NCI-H748 treated with DMSO at 0.1 percent for 48 hours (cell line): ENCODE measurements at regions not wholly inside any gene's neighbourhood (a gene's known extent, or its start where the extent isn't known, plus 50 kb on each side); places are given as distances from the start of the nearest gene placed in this dataset.

Experiments used
- DNase-seq: peaks from one replicate; lab custom pipeline; 2025; lab: John Stamatoyannopoulos, UW

DNA sequence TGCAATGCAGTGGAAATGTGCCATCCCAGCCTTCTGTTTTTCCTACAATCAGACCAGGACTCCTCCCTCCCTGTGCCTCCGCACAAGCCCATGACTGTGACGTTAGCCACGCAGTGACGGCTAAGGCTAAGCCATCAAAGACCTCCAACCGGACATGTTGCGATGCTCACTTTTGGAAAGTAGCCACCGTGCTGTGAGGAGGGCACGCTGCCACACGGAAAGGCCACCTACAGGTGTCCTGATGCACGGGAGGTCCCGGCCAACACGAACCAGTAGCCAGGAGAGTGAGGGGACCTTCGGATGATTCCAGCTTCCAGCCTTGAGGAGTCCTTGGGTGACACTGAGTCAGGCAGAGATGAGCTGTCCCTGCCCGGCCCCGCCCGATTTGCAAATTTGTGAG, 53.9 kb downstream of the FOXL1 start:
- DNase-seq: no peak

GRCh38 chr16:86632944-86633343, 54.6 kb downstream of the FOXL1 start:
- no peak for DNase-seq

GRCh38 chr16:86634292-86634691, 55.9 kb downstream of the FOXL1 start:
- DNase-seq: no peak

DNA sequence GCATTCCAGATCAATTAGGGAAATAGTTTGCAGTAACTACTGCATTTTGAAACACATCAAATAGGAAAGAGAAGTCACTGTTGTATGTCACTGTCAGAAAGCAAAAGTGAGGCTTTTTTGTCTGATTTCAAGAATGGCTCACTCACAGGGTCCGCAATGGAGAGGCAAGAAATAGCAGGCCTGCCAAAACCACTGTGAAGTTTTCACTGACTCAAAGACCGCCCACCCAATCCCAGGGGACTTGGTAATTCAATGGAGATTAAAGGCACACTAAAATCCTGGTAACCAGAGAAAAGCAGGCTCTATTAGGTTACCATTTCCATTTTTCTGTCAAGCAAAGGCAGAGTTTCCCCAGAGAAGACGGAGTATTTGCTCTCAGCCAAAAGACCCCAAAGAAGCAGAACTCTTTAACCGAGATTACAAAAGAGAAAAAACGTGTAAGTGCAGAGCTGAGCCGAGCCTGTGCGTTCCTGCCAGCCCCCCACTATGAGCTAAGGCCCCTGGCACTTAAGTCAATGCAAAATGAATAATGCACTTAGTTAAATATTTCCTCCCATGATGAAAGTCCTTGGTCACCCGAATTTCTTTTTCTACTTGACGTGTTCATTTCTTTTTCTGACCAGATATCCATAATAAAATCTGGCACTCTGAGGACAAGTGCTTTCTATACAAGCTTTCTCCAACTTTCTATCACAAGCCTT, 57.0 kb downstream of the FOXL1 start:
- DNase-seq: no peak

DNA sequence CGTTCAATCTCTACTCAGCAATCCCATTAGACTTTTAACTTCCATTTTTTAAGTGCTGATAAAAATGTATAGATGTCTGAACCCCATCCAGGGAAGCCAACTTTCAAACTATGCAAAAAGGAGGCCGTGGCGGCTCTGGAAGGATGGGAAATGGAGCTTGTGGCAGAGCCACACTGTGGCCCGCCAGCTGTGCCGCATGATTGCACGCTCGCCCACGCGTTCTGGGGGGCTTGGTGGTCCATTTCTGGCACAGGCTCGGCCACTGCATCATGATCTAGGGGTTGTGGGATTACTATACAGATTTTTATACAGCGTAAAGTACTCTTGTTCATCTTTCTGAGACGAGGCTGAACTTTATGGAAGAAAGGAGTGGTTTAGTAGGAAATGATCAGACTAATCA, 57.6 kb downstream of the FOXL1 start:
- DNase-seq: no peak

DNA sequence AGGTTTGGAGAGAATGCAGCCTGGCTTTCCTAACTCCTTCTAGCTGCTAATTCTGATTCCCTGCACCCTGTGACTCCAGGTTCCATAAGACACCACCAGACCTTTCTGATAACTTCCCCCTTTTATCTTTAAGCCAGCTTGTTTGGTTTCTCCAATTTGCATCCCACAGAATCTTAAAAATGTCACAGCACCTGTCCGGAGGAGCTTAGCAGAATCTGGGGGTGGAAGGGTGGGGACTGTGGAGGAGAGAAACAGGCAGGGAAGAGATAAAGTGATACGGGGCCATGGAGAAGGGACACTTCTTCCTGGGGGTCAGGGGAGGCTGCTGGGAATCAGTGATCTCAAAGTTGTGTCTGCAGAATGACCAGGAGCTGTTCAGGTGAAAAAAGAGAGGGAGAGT, 59.4 kb downstream of the FOXL1 start:
- DNase-seq: no peak

- DNase-seq: no peak
These were observed 60.3 kb downstream of the FOXL1 start for GRCh38 chr16:86638642-86639041.

GRCh38 chr16:86639354-86639753, 61.0 kb downstream of the FOXL1 start:
- DNase-seq: no peak

DNA sequence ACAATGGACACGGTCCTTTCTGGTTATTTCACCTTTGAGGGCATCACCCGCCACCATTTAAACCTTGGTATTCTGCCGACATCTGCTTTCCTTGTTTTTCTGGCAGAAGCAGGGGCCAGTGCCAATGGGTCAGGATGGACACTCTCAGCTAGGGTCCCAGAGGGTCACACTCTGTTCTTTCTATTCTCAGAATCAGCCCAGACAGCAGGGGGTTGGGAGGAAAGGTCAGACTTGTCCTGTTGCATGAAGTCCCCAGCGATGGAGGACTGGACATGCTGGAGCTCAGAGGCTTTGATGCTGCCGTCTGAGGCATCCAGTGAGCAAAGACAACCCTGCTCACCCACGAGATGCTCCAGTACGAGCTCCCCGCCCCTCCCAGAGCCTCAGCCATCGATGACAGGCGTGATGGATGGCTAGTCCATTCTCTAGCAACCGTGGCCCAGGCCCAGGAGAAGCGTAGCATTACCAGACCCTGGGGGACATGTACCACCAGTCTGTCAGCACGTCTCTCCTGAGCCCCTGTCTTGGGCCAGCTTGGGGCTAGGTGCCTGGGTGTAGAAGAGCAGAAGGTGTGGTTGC, 62.0 kb downstream of the FOXL1 start:
- DNase-seq: no peak

- no peak for DNase-seq
These were observed 63.7 kb downstream of the FOXL1 start for GRCh38 chr16:86642087-86642486.

DNA sequence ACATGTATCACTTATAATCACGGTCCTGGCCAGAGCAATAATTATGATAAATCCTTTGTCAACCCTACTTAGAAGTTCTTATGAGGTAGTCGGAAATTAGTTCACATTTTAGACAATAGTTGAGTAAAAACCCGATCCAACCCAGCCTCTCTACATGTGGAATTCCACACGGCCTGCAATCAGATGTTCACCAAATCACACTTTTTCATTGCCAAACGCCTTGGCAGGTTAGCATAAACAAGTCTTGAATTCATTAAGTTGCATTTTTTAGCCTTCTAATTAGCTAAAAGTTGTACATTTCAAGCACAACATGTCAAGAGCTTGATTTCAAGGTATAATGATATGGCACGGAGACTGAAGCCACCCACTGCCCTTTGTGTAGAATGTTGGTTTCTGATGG, 65.3 kb downstream of the FOXL1 start:
- no peak for DNase-seq

- DNase-seq: no peak
These were observed 69.2 kb downstream of the FOXL1 start for GRCh38 chr16:86647561-86647960.

DNA sequence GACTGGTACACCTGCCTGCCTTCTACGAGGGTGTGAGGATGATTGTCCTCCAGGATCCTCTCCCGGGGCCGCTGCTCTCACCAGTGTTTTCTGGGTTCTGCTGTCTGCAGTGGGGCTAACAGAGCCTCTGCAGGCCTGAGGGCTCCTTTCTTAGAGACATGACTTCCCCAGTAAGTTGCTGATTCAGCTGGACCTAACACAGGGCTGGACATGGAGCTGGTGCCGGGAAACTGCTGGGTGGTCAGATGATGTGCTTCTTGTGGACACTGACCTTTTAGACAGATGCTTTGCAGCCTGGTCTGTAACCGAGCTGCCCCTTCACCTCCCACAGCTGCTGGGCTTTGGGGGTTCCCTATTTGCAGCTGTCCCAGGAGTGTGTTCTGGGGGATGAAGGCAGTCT, 71.5 kb downstream of the FOXL1 start:
- no peak for DNase-seq

- DNase-seq: no peak
These were observed 72.8 kb downstream of the FOXL1 start for GRCh38 chr16:86651013-86651627.

- DNase-seq: no peak
These were observed 73.5 kb downstream of the FOXL1 start for GRCh38 chr16:86651823-86652222.

DNA sequence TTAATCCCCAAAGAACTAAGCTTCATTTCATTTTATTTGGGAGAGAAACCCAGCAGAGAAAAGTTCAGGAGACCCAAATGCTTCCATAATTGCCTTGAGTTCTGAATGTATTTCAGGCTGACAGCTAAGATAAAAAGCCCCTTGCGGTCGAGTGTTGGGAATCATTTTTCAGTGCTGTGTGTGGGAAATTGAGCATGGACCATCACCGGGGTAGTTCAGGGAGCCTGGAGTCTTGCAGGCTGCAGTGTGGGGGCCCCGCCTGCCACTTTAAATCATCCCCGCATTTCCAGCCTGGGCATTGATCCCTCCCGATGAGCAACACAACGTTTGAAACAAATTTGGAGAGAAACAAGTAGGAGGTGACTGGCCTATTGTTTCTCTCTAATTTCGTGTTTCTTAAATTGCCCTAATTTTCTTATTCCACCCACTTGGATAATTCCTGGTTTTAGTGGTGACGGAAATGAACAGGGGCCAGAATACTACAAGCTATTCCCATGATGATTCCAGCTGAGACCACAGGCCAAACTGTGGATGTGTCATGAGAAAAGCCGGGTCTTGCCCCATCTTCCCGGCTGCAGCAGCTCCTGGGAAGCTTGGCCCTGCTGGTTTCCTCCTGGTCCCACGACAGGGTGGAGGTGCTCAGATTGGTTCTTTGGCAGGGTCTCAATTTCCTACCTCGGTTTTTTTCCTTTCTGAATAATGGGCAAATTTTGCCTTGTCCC, 75.1 kb downstream of the FOXL1 start:
- DNase-seq: no peak

DNA sequence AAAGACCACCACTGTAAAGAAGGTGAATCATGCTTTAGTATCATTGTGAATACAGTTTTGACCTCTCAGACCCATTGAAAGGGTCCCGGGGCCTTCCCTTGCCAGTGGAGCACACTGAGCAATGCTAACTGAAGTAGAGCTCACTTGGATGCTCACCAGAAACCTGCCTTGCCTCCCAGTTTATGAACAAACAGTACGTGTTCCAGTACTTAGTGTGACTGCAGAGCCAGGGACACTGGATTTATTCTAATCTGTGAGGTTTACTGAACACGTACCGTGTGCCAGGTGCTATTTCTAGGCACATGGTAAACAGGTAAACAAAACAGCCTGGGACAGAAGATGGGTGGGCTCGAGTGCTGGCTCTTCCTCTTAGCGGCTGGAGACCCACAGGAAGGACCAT, 79.6 kb downstream of the FOXL1 start:
- no peak for DNase-seq

- DNase-seq: no peak
These were observed 82.3 kb downstream of the FOXL1 start for GRCh38 chr16:86660623-86661022.

GRCh38 chr16:86661706-86662105, 83.4 kb downstream of the FOXL1 start:
- no peak for DNase-seq

DNA sequence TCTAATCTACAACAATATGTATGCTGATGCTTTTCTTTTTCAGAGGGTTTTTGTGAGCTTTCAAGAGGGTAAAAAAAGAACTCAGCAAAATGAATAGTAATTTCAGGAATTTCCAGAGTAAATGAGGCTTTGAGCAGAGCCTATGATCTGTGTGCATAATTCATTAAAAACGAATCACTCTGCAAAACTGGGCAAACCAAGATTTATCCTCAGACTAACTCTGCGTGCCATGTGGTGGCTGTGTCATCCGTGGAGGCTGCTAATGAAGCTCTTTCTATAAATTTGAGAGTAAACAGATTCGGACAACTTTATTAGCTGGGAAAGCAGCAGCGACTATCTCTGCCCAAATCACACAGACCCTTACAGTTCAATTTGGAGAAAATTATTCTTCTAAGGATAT, 83.8 kb downstream of the FOXL1 start:
- no peak for DNase-seq

GRCh38 chr16:86662740-86663139, 84.4 kb downstream of the FOXL1 start:
- no peak for DNase-seq

DNA sequence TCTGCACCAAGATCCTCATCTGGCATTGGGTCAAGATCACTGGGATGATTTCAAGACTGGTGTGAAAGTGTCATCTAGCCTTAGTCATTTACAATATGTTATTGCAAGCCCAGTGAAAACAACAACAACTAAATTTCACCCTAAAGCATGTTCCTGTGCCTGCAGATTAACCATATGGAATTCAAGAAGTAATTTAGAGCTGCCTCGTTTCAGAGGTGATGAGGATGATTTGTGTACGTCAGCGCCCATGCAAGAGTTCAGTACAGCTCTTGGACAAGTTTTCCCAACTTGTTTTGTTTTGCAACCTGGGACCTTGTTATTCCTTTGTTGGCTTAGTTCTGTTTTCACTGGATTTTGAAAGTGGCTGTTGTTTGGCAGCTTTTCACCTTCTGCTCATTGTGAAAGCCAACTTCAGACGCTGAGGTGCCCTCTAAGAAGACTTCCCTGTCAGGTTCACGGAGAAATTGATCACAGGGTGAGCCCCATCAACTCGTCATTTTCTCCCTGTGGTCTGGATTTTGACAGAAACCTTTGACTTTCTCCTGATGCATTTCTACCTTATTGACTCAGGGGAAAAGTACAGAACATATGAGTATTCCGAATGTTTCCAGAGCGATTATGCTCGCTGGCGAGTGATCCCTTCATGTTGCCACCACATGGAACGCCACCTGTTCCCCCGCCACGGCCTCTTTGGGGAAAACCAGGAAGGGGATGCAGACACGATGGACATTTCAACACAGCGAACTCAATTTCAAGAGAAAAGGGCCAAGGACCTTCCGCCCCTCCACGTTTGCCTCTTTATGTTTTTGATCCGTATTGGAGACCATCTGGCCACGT, 85.6 kb downstream of the FOXL1 start:
- no peak for DNase-seq
